Ovary (tissue), 7 donors: ENCODE measurements at regions not wholly inside any gene's neighbourhood (a gene's known extent, or its start where the extent isn't known, plus 50 kb on each side); places are given as distances from the start of the nearest gene placed in this dataset.
A peak's percentile ranks its signal among the peaks of the same experiment; 100 is the strongest.

Source experiments
- DNase-seq, 5 donors: peaks; one replicate each; pipeline ENCODE4 v3.0.0-alpha.2; 2019 to 2020
- H3K27ac ChIP-seq, 2 donors: fragments of 200-600 bp; one replicate each; pipeline versions ENCODE4 v1.5.1 to v1.8.0; 2019 to 2022
- H3K27me3 ChIP-seq: fragments of 200-600 bp; one replicate; pipeline ENCODE4 v1.8.0; 2022
- H3K36me3 ChIP-seq: fragments of 200-600 bp; sonication (generic); one replicate; pipeline ENCODE4 v1.5.1; 2019
- H3K4me1 ChIP-seq: one replicate; pipeline ENCODE4 v1.8.1; 2013; ENCODE audit warnings: mild to moderate bottlenecking, moderate library complexity; ENCODE audit not compliant: insufficient read depth
- H3K4me3 ChIP-seq: fragments of 200-600 bp; sonication (generic); one replicate; pipeline ENCODE4 v1.5.1; 2017
- H3K9me3 ChIP-seq, 2 donors: fragments of 200-600 bp in 1 of 2; sonication (generic) in 1 of 2; one replicate each; pipeline versions ENCODE4 v1.5.1 to v1.8.1; 2013 to 2019; ENCODE audit warnings: mild to moderate bottlenecking in 1 of 2, moderate library complexity in 1 of 2
- EP300 ChIP-seq: sonication (generic); formaldehyde crosslinking; IDR thresholded peaks from one replicate; pipeline ENCODE4 v1.6.1; 2017; ENCODE audit warnings: antibody characterized with exemption
- POLR2A ChIP-seq: fragments of 450-650 bp; IDR thresholded peaks from one replicate; pipeline ENCODE4 v1.6.1; 2017; ENCODE audit warnings: antibody characterized with exemption, mild to moderate bottlenecking, moderate library complexity
- WGBS, 3 donors: extraction: QIAGEN DNeasy Blood & Tissue Kit in 1 of 3; methylation state at CpG; one replicate each; pipeline versions ENCODE4 v1.1.5 to v1.1.7; 2013 to 2017; 5-methylcytosine and 5-hydroxymethylcytosine counted together
- intact Hi-C, 4 donors: fragments of 100-400 bp; cut with DNase I; formaldehyde crosslinking; loops; one replicate each; pipeline versions ENCODE4 v1.11.0 to v1.15.1; 2022 to 2023
- TF ChIP-seq, protein P1 (sequence below), 3 donors: fragments of 450-650 bp in 2 of 3; fragments of 200-600 bp in 1 of 3; IDR thresholded peaks; one replicate each; pipeline versions ENCODE4 v1.5.1 to v1.8.0; 2016 to 2022; ENCODE audit warnings: antibody characterized with exemption in 3 of 3, mild to moderate bottlenecking in 1 of 3
- donor health status: DM: no; HTN: no; CAD: no; lungs with moderate emphysema.
- donor health status: DM: no; HTN: no; CAD: no.
- donor health status: Bipolar disorder and iron deficiency.
- donor health status: DM: no; HTN: no; CAD: no.
- donor health status: DM: yes; HTN: yes; CAD: no.

DNA sequence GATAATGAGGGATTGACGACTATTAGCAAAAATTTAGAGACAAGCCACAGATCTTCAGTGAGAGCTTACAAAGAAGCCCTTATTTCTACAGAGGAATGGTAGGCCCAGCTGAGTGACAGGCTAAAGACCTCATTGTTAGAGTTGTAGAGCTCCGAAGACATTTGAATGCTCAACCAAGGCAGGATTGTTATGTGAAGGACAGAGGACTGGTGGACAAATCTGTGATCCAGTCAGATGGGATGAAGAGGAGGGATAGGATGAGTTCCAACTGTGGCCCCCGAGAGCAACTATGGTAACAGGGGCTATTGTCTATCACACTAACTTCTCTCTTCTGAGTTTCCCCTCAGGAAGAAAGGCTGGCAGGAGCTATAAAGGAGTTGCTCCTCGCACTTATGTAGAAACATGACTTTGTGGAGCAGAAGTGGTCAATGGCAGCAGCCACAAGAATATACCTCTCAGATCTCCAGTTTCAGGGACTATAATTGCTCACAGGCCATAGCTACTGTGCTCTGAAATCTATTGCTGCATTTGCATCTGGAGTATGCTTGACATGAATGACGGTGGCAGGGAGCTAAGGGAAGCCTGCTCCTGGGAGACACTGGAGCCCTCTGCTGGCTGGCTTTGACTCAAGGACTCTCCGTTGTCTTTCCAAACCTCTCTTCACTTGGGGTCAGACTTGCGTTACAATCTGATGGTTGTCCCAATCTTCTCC is 50.3 kb upstream of the GREB1L start:
- intact Hi-C loops: loop anchor here in 2 of 4 donors (5.0 kb wide), 2 partner anchors 251 to 766 kb away; no protein-coding TSS in a partner anchor
- TF ChIP-seq, protein P1, sequence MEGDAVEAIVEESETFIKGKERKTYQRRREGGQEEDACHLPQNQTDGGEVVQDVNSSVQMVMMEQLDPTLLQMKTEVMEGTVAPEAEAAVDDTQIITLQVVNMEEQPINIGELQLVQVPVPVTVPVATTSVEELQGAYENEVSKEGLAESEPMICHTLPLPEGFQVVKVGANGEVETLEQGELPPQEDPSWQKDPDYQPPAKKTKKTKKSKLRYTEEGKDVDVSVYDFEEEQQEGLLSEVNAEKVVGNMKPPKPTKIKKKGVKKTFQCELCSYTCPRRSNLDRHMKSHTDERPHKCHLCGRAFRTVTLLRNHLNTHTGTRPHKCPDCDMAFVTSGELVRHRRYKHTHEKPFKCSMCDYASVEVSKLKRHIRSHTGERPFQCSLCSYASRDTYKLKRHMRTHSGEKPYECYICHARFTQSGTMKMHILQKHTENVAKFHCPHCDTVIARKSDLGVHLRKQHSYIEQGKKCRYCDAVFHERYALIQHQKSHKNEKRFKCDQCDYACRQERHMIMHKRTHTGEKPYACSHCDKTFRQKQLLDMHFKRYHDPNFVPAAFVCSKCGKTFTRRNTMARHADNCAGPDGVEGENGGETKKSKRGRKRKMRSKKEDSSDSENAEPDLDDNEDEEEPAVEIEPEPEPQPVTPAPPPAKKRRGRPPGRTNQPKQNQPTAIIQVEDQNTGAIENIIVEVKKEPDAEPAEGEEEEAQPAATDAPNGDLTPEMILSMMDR (IDR thresholded peaks at IDR 0.05): no peak
- no peak for TF ChIP-seq POLR2A
- TF ChIP-seq EP300: no peak
- 51 to 57% (median 53%) methylated on average over 7 of the region's 7 CpGs for WGBS, 3 donors
- Histone ChIP-seq H3K27ac (no peak overlapping the region), H3K4me1 (no peaks in the 10 kb centered on the region), H3K36me3 (no peaks in the 10 kb centered on the region), H3K27me3 (no peaks in the 10 kb centered on the region), H3K4me3 (no peak overlapping the region), H3K9me3 (no peaks in the 10 kb centered on the region)
- peak in 2 of 5 donors; percentile 25 for DNase-seq
